ENCODE measurements at regions not wholly inside any gene's neighbourhood (a gene's known extent, or its start where the extent isn't known, plus 50 kb on each side); places are given as distances from the start of the nearest gene placed in this dataset.

GRCh38 chr11:13104619-13105236 lies 95.6 kb downstream of the RASSF10 start:
- Histone ChIP-seq H3K36me3 (no peaks in the 10 kb centered on the region), H3K27ac (no peak overlapping the region), H3K9me3 (no peaks in the 10 kb centered on the region), H3K27me3 (no peaks in the 10 kb centered on the region), H3K4me3 (no peak overlapping the region), H3K4me1 (peaks cover 4% of the 10 kb centered on the region)
- 69% methylated on average over 5 of the region's 5 CpGs for WGBS
- DNase-seq (ENCODE audit: low spot score in 2 of 2) = no peak
- TF ChIP-seq CTCF (IDR thresholded peaks at IDR 0.05) = no peak
- no peak for TF ChIP-seq EP300 (IDR thresholded peaks at IDR 0.05)
- no peak for TF ChIP-seq POLR2A (IDR thresholded peaks at IDR 0.05)
- no peak for TF ChIP-seq POLR2AphosphoS5 (IDR thresholded peaks at IDR 0.05)

GRCh38 chr11:13105237-13105844 lies 96.2 kb downstream of the RASSF10 start:
- Histone ChIP-seq H3K36me3 (no peaks in the 10 kb centered on the region), H3K27ac (no peak overlapping the region)
- TF ChIP-seq POLR2A (IDR thresholded peaks at IDR 0.05) = no peak
- no peak for TF ChIP-seq CTCF (IDR thresholded peaks at IDR 0.05)
- TF ChIP-seq EP300 (IDR thresholded peaks at IDR 0.05) = no peak

GRCh38 chr11:13107544-13108044 lies 98.5 kb downstream of the RASSF10 start:
- 87% methylated on average over 5 of the region's 5 CpGs for WGBS
- H3K27ac ChIP-seq = no peak overlapping the region
- peaks cover 14% of the 10 kb centered on the region for H3K4me1 ChIP-seq
- no peaks in the 10 kb centered on the region for H3K36me3 ChIP-seq
- TF ChIP-seq POLR2AphosphoS5 (IDR thresholded peaks at IDR 0.05) (no peak), CTCF (IDR thresholded peaks at IDR 0.05) (no peak), POLR2A (IDR thresholded peaks at IDR 0.05) (no peak), EP300 (IDR thresholded peaks at IDR 0.05) (no peak)
- no peak overlapping the region for H3K4me3 ChIP-seq
- no peak for DNase-seq (ENCODE audit: low spot score in 2 of 2)
- H3K27me3 ChIP-seq = no peaks in the 10 kb centered on the region
- H3K9me3 ChIP-seq = no peaks in the 10 kb centered on the region

More at GRCh38 chr11:13105237-13105844, 96.2 kb downstream of the RASSF10 start:
- no peak for DNase-seq (ENCODE audit: low spot score in 2 of 2)
- Histone ChIP-seq H3K27me3 (no peaks in the 10 kb centered on the region), H3K9me3 (no peaks in the 10 kb centered on the region), H3K4me1 (peaks cover 4% of the 10 kb centered on the region), H3K4me3 (no peak overlapping the region)
- 22% methylated on average over 4 of the region's 4 CpGs for WGBS

GRCh38 chr11:13108416-13108815 lies 99.3 kb downstream of the RASSF10 start:
- H3K4me3 ChIP-seq = no peak overlapping the region
- WGBS = 72% methylated on average over 2 of the region's 2 CpGs
- H3K4me1 ChIP-seq = peaks cover 14% of the 10 kb centered on the region
- no peak for DNase-seq (ENCODE audit: low spot score in 2 of 2)
- H3K27me3 ChIP-seq = no peaks in the 10 kb centered on the region
- no peak overlapping the region for H3K27ac ChIP-seq
- no peaks in the 10 kb centered on the region for H3K36me3 ChIP-seq
- H3K9me3 ChIP-seq = no peaks in the 10 kb centered on the region
- no peak for TF ChIP-seq POLR2A (IDR thresholded peaks at IDR 0.05)

GRCh38 chr11:13109616-13110015 lies 100.5 kb downstream of the RASSF10 start:
- H3K36me3 ChIP-seq = no peaks in the 10 kb centered on the region
- WGBS = 93% methylated on average over 1 of the region's 1 CpG
- TF ChIP-seq POLR2AphosphoS5 (IDR thresholded peaks at IDR 0.05) = no peak
- no peak for TF ChIP-seq CTCF (IDR thresholded peaks at IDR 0.05)
- TF ChIP-seq EP300 (IDR thresholded peaks at IDR 0.05) = no peak
- no peak for TF ChIP-seq POLR2A (IDR thresholded peaks at IDR 0.05)
- no peaks in the 10 kb centered on the region for H3K27me3 ChIP-seq
- DNase-seq (ENCODE audit: low spot score in 2 of 2) = no peak
- H3K9me3 ChIP-seq = no peaks in the 10 kb centered on the region
- no peak overlapping the region for H3K4me3 ChIP-seq
- peaks cover 10% of the 10 kb centered on the region for H3K4me1 ChIP-seq
- no peak overlapping the region for H3K27ac ChIP-seq
